Naive thymus-derived CD4-positive, alpha-beta T cell (primary cell): ENCODE measurements at regions not wholly inside any gene's neighbourhood (a gene's known extent, or its start where the extent isn't known, plus 50 kb on each side); places are given as distances from the start of the nearest gene placed in this dataset.

ENCODE experiments used
- ATAC-seq: fragments of 150-1000 bp; cut with Tn5 transposase; 2 replicates; pipeline ENCODE4 v1.10.0; 2021; ENCODE audit warnings: mild to moderate bottlenecking, moderate library complexity
- CTCF ChIA-PET: fragments of 350-600 bp; sonication (Branson Sonifier 250); formaldehyde crosslinking; loops from one replicate; lab custom pipeline; 2021; ENCODE audit warnings: antibody characterized with exemption; lab: Charles Lee
- POLR2A ChIA-PET: fragments of 350-600 bp; sonication (Branson Sonifier 250); formaldehyde crosslinking; loops from one replicate; lab custom pipeline; 2021; ENCODE audit warnings: antibody characterized with exemption, inconsistent platforms; lab: Charles Lee
- DNase-seq, 9 donors: peaks; one replicate each; pipeline versions ENCODE4 v3.0.0 to v3.0.0-alpha.2; 2020 to 2022; ENCODE audit warnings: mixed read lengths in 1 of 9
- H3K27ac ChIP-seq: one replicate; pipeline ENCODE4 v1.7.0; 2013; ENCODE audit warnings: mild to moderate bottlenecking, low read depth, low read length, moderate library complexity
- H3K27me3 ChIP-seq, 2 donors: one replicate each; pipeline ENCODE4 v1.7.0; 2013; ENCODE audit warnings: low read length in 2 of 2, mild to moderate bottlenecking in 2 of 2, moderate library complexity in 2 of 2; ENCODE audit not compliant: control insufficient read depth in 2 of 2, insufficient read depth in 2 of 2
- H3K36me3 ChIP-seq, 3 experiments: 1 replicate in 2 of 3; 2 replicates in 1 of 3; pipeline ENCODE4 v1.7.0; 2013; ENCODE audit warnings: low read length in 3 of 3, mild to moderate bottlenecking in 3 of 3, moderate library complexity in 1 of 3; ENCODE audit not compliant: insufficient read depth in 3 of 3, control insufficient read depth in 2 of 3
- H3K4me1 ChIP-seq, 2 donors: one replicate each; pipeline ENCODE4 v1.7.0; 2013; ENCODE audit warnings: low read length in 2 of 2, mild to moderate bottlenecking in 2 of 2, moderate library complexity in 1 of 2; ENCODE audit not compliant: control insufficient read depth in 2 of 2, insufficient read depth in 2 of 2
- H3K4me3 ChIP-seq: 2 replicates; pipeline ENCODE4 v1.7.0; 2013; ENCODE audit warnings: mild to moderate bottlenecking, low read length
- H3K9me3 ChIP-seq, 3 experiments: 1 replicate in 2 of 3; 2 replicates in 1 of 3; pipeline ENCODE4 v1.7.0; 2013; ENCODE audit warnings: low read length in 3 of 3; ENCODE audit not compliant: control insufficient read depth in 2 of 3
- H3K27ac Mint-ChIP-seq, 9 donors: one replicate each; pipeline ENCODE4 v1.8.0; 2020 to 2022; ENCODE audit warnings: mixed read lengths in 9 of 9, mild to moderate bottlenecking in 8 of 9, moderate library complexity in 5 of 9, inconsistent platforms in 2 of 9
- H3K27me3 Mint-ChIP-seq, 5 donors: one replicate each; pipeline ENCODE4 v1.8.0; 2021 to 2022; ENCODE audit warnings: mixed read lengths in 5 of 5, mild to moderate bottlenecking in 1 of 5
- H3K36me3 Mint-ChIP-seq, 5 donors: one replicate each; pipeline ENCODE4 v1.8.0; 2020 to 2022; ENCODE audit warnings: mixed read lengths in 5 of 5, mild to moderate bottlenecking in 3 of 5, inconsistent platforms in 1 of 5
- H3K4me1 Mint-ChIP-seq, 7 donors: one replicate each; pipeline ENCODE4 v1.8.0; 2020 to 2022; ENCODE audit warnings: mixed read lengths in 7 of 7, mild to moderate bottlenecking in 3 of 7, inconsistent platforms in 1 of 7
- H3K4me3 Mint-ChIP-seq, 10 donors: one replicate each; pipeline ENCODE4 v1.8.0; 2020 to 2022; ENCODE audit warnings: mild to moderate bottlenecking in 10 of 10, mixed read lengths in 10 of 10, moderate library complexity in 6 of 10, inconsistent platforms in 2 of 10
- H3K9me3 Mint-ChIP-seq, 11 donors: one replicate each; pipeline ENCODE4 v1.8.0; 2020 to 2022; ENCODE audit warnings: mixed read lengths in 11 of 11, mild to moderate bottlenecking in 4 of 11, inconsistent platforms in 1 of 11, moderate library complexity in 1 of 11
- intact Hi-C, 2 donors: fragments of 100-400 bp; cut with micrococcal nuclease; formaldehyde crosslinking; loops; one replicate each; pipeline ENCODE4 v1.15.1; 2023

DNA sequence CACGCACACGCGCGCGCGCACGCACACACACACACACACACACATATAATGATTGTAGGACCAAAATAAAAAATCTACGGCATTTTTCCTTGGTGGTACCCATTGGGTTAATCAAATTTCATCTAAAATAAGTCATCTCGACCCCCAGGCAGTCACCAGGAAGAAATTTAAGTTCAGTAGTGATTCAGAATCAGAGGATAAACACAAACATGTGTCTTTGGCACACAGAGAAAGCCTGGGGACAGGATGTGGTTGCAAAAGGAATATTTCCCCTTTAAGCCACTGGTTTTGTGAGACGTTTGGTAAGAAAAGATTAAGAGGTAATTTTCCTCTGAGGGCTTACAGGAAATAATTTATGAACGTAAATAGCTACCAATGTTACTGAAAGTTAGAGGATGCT is 171.6 kb upstream of the PIEZO2 start:
- no peak overlapping the region for H3K4me3 Mint-ChIP-seq
- ChIA-PET CTCF (no interaction called here), POLR2A (no interaction called here)
- peaks cover 0 to 7% (median 0%) of the 10 kb centered on the region in 11 donors for H3K9me3 Mint-ChIP-seq
- H3K4me3 ChIP-seq = no peak overlapping the region
- peaks cover 0 to 5% (median 0%) of the 10 kb centered on the region in 7 donors for H3K4me1 Mint-ChIP-seq
- no peak overlapping the region for H3K27ac ChIP-seq
- no peaks in the 10 kb centered on the region for H3K36me3 ChIP-seq
- intact Hi-C loops = no loop called here
- H3K36me3 Mint-ChIP-seq = no peaks in the 10 kb centered on the region
- no peaks in the 10 kb centered on the region for H3K9me3 ChIP-seq
- H3K27me3 Mint-ChIP-seq = peaks cover 0 to 4% (median 0%) of the 10 kb centered on the region in 5 donors
- DNase-seq (no peak), ATAC-seq (no peak)
- H3K4me1 ChIP-seq = no peaks in the 10 kb centered on the region
- no peak overlapping the region for H3K27ac Mint-ChIP-seq
- H3K27me3 ChIP-seq = no peaks in the 10 kb centered on the region

DNA sequence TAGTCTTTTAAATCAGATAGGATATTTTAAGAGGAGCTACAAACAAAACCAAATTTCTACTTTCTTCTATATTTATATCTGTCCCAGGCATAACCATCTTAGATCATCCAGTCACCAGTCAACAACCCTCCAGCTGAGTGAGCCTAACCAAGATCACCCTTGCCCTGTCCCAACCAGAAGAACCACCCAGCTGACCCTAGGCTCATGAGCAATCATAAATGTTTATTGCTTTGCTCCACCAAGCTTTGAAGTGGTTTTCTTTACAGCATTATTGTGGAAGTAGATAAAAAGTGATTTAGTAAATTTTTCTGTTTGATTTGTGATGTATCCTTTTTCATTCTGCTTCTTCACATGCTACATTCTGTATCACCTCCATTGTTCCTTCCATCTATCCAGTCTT is 167.2 kb upstream of the PIEZO2 start:
- Histone ChIP-seq H3K4me1 (no peaks in the 10 kb centered on the region), H3K36me3 (no peaks in the 10 kb centered on the region), H3K27ac (no peak overlapping the region), H3K4me3 (no peak overlapping the region), H3K27me3 (no peaks in the 10 kb centered on the region), H3K9me3 (no peaks in the 10 kb centered on the region)
- CTCF ChIA-PET = no interaction called here
- H3K4me1 Mint-ChIP-seq = peaks cover 0 to 3% (median 0%) of the 10 kb centered on the region in 7 donors
- ATAC-seq = no peak
- H3K9me3 Mint-ChIP-seq = peaks cover 0 to 3% (median 0%) of the 10 kb centered on the region in 11 donors
- POLR2A ChIA-PET = no interaction called here
- H3K27ac Mint-ChIP-seq = no peak overlapping the region
- DNase-seq = no peak
- no peaks in the 10 kb centered on the region for H3K36me3 Mint-ChIP-seq
- intact Hi-C loops = no loop called here
- H3K4me3 Mint-ChIP-seq = no peak overlapping the region
- peaks cover 0 to 16% (median 0%) of the 10 kb centered on the region in 5 donors for H3K27me3 Mint-ChIP-seq

GRCh38 chr18:11310476-11311086 is 161.2 kb upstream of the PIEZO2 start:
- H3K4me3 Mint-ChIP-seq = no peak overlapping the region
- DNase-seq (no peak), ATAC-seq (no peak)
- ChIA-PET POLR2A (no interaction called here), CTCF (no interaction called here)
- intact Hi-C loops = loop anchor here in 1 of 2 donors (1.0 kb wide), 1 partner anchor 243 kb away; no protein-coding TSS in a partner anchor
- Histone ChIP-seq H3K36me3 (no peaks in the 10 kb centered on the region), H3K4me3 (no peak overlapping the region), H3K4me1 (no peaks in the 10 kb centered on the region), H3K27me3 (no peaks in the 10 kb centered on the region), H3K27ac (no peak overlapping the region), H3K9me3 (no peaks in the 10 kb centered on the region)
- no peaks in the 10 kb centered on the region for H3K36me3 Mint-ChIP-seq
- peaks cover 0 to 6% (median 0%) of the 10 kb centered on the region in 7 donors for H3K4me1 Mint-ChIP-seq
- no peak overlapping the region for H3K27ac Mint-ChIP-seq
- peaks cover 0 to 5% (median 0%) of the 10 kb centered on the region in 11 donors for H3K9me3 Mint-ChIP-seq
- peaks cover 0 to 12% (median 0%) of the 10 kb centered on the region in 5 donors for H3K27me3 Mint-ChIP-seq

- ChIA-PET POLR2A (no interaction called here), CTCF (no interaction called here)
- DNase-seq (no peak), ATAC-seq (no peak)
- H3K27ac Mint-ChIP-seq = no peak overlapping the region
- intact Hi-C loops = no loop called here
- no peaks in the 10 kb centered on the region for H3K36me3 Mint-ChIP-seq
- H3K9me3 Mint-ChIP-seq = peaks cover 0 to 7% (median 4%) of the 10 kb centered on the region in 11 donors
- no peak overlapping the region for H3K27ac ChIP-seq
- H3K27me3 ChIP-seq = no peaks in the 10 kb centered on the region
- peaks cover 0 to 12% (median 0%) of the 10 kb centered on the region in 5 donors for H3K27me3 Mint-ChIP-seq
- no peak overlapping the region for H3K4me3 ChIP-seq
- H3K4me3 Mint-ChIP-seq = no peak overlapping the region
- H3K4me1 ChIP-seq = no peaks in the 10 kb centered on the region
- H3K4me1 Mint-ChIP-seq = peaks cover 0 to 6% (median 0%) of the 10 kb centered on the region in 7 donors
- no peaks in the 10 kb centered on the region for H3K9me3 ChIP-seq
- H3K36me3 ChIP-seq = no peaks in the 10 kb centered on the region
These were observed 159.8 kb upstream of the PIEZO2 start for GRCh38 chr18:11309172-11309571.

- no peaks in the 10 kb centered on the region for H3K4me1 ChIP-seq
- Mint-ChIP-seq H3K27me3 (peaks cover 0 to 8% (median 0%) of the 10 kb centered on the region in 5 donors), H3K9me3 (peaks cover 0 to 9% (median 4%) of the 10 kb centered on the region in 11 donors), H3K4me3 (no peak overlapping the region), H3K4me1 (peaks cover 0 to 6% (median 0%) of the 10 kb centered on the region in 7 donors), H3K27ac (no peak overlapping the region), H3K36me3 (no peaks in the 10 kb centered on the region)
- intact Hi-C loops = no loop called here
- no peak overlapping the region for H3K27ac ChIP-seq
- no peaks in the 10 kb centered on the region for H3K9me3 ChIP-seq
- ATAC-seq = no peak
- no peaks in the 10 kb centered on the region for H3K27me3 ChIP-seq
- H3K36me3 ChIP-seq = no peaks in the 10 kb centered on the region
- CTCF ChIA-PET = no interaction called here
- DNase-seq = no peak
- no peak overlapping the region for H3K4me3 ChIP-seq
- POLR2A ChIA-PET = no interaction called here
These were observed 159.1 kb upstream of the PIEZO2 start for GRCh38 chr18:11308499-11308898.

DNA sequence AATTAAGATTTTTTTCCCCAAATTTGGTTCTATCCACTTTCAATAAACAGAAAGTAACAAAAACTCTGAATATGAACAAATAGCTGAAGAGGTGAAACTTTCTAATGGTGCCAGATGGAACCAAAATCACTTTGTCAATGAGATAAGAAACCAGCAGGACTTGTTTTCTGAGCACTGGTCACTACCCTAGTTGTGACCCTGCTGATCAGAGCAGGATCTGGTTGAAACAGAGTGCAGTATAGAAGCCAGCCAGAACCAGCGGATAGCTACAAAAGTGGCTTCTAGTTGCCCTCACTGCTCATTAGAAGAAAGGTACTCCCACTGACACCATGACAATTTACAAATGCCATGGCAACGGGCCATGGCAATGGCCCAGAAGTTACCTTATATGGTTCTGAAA is 158.3 kb upstream of the PIEZO2 start:
- Histone ChIP-seq H3K9me3 (no peaks in the 10 kb centered on the region), H3K4me1 (no peaks in the 10 kb centered on the region), H3K4me3 (no peak overlapping the region), H3K27me3 (no peaks in the 10 kb centered on the region), H3K36me3 (no peaks in the 10 kb centered on the region), H3K27ac (no peak overlapping the region)
- CTCF ChIA-PET = no interaction called here
- DNase-seq (no peak), ATAC-seq (no peak)
- Mint-ChIP-seq H3K9me3 (peaks cover 0 to 9% (median 4%) of the 10 kb centered on the region in 11 donors), H3K27me3 (peaks cover 0 to 4% (median 0%) of the 10 kb centered on the region in 5 donors), H3K4me1 (peaks cover 0 to 6% (median 0%) of the 10 kb centered on the region in 7 donors), H3K36me3 (no peaks in the 10 kb centered on the region), H3K27ac (no peak overlapping the region), H3K4me3 (no peak overlapping the region)
- intact Hi-C loops = no loop called here
- POLR2A ChIA-PET = no interaction called here

- ChIA-PET CTCF (no interaction called here), POLR2A (no interaction called here)
- Histone ChIP-seq H3K27ac (no peak overlapping the region), H3K27me3 (no peaks in the 10 kb centered on the region), H3K9me3 (no peaks in the 10 kb centered on the region), H3K4me1 (no peaks in the 10 kb centered on the region), H3K4me3 (no peak overlapping the region), H3K36me3 (no peaks in the 10 kb centered on the region)
- Mint-ChIP-seq H3K27ac (no peak overlapping the region), H3K4me1 (peaks cover 0 to 6% (median 0%) of the 10 kb centered on the region in 7 donors), H3K4me3 (no peak overlapping the region), H3K36me3 (no peaks in the 10 kb centered on the region), H3K27me3 (no peaks in the 10 kb centered on the region), H3K9me3 (peaks cover 2 to 24% (median 7%) of the 10 kb centered on the region in 11 donors)
- DNase-seq = no peak
- no peak for ATAC-seq
- intact Hi-C loops = no loop called here
These were observed 156.1 kb upstream of the PIEZO2 start for GRCh38 chr18:11305507-11305906.
